HG03175 (cell line): ENCODE measurements at regions not wholly inside any gene's neighbourhood (a gene's known extent, or its start where the extent isn't known, plus 50 kb on each side); places are given as distances from the start of the nearest gene placed in this dataset.
"Not testable (repeated sequence)": the region's sequence is repeated elsewhere in the genome, so short reads cannot be mapped to it uniquely, and the experiment has no call there.

ENCODE experiments used
- ATAC-seq: cut with Tn5 transposase; IDR thresholded peaks from one replicate; pipeline ENCODE4 v1.9.1; 2021; ENCODE audit warnings: mild to moderate bottlenecking, moderate library complexity; ENCODE audit not compliant: unreplicated experiment

DNA sequence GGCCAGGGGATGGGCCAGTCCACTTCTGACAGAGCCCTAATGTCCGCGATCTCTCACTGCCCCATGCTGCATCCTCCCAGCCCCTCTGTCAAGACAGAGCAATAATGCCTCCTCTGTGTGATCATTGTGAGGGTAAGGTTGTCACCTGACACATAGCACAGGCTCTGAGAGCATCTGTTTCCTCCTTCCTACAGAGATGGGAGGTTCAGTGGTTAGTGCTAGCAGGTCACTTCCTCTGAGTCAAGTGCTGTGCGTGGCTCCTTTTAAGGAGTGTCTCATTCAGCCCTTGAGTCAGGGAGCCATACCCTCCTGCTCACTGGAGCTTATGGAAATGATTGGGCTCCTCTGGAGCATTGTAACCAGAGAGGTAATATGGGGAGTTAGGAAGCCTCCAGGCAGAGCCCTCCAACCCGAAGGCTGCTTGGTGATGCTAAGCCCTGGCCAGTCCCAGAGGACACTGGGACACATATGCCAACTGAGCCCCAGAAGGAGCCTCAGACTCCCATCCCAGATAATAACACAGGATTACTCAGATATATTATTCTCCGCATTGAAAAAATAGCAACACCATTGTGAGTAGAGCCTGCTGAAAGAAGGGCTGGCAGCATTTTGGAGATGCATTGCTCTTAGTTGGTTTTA lies 189.0 kb downstream of the GALNT1 start:
- ATAC-seq: no peak

DNA sequence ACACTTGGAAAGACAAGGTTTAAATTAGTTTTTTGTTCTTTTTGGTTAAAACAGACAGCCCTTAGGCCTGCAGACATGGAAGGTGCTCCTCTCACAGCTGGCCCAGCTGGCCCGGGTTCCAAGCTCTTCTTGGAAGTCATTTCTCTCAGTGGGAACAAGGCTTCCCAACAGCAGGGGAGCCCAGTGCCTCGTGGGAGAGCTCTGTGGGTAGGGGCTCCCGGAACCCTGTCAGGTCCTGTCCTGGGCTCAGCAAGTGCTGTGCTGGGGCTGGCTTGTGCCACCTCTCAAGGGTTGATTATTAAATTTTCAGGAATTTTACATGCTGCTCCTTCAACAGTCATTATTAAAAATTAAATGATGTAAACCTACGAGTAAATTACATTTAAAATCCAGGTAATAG lies 189.6 kb downstream of the GALNT1 start:
- ATAC-seq: no peak

DNA sequence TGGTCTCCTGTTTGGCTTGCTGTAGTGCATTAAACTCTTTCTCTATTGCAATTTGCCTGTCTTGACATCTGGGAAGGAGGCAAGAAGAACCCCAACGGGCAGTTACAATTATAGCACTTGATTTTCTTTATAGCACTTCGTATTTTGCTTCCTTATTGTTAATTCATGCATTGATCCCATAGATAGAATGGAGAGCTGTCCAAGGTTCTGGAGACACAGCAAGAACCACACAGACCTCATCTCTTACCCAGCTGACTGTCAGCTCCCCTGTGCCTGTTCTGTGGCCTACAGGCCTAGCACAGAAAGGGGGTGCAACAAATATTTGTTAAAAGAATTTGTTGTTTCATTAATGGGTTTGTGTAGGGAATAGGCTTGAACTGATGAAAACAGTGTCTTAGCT lies 194.3 kb downstream of the GALNT1 start:
- ATAC-seq: no peak

DNA sequence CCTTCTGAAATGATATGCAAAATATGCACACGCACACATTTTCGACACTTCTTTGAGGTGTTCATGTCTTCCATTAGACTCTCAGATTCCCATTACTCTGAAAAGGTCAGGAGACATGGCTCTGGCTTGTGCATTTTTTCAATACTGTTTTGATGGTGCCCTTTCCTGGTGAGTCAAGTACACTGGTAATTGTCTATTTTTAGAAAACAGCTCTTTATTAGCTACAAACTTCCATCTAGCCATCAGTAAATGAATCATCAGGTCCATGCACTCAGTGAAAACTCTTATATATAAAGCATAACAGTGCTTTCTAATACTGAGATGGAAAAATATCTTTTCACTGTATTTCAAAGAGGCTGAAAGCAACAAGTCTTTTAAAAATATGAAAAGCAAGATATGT lies 194.9 kb downstream of the GALNT1 start:
- ATAC-seq: no peak

DNA sequence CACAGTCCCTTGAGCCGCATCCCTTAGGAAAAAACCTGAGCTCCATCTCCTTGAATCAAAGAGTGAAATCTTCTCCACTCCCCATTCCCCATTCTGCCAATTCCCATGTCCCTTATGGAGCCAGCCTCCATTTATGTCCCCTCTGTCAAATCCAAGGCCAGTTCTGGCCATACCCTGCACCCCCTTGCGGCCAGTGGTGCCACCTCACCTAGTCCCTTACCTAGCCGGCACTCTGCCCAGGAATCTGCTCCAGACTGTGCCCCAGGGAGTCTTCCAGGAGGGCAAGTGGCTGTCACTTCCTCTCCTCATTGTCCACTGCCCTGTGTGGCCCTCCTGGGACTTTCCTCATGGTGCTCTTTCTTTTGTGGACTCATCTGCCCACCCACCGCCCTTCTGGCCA lies 195.4 kb upstream of the RMP24 start:
- no peak for ATAC-seq

DNA sequence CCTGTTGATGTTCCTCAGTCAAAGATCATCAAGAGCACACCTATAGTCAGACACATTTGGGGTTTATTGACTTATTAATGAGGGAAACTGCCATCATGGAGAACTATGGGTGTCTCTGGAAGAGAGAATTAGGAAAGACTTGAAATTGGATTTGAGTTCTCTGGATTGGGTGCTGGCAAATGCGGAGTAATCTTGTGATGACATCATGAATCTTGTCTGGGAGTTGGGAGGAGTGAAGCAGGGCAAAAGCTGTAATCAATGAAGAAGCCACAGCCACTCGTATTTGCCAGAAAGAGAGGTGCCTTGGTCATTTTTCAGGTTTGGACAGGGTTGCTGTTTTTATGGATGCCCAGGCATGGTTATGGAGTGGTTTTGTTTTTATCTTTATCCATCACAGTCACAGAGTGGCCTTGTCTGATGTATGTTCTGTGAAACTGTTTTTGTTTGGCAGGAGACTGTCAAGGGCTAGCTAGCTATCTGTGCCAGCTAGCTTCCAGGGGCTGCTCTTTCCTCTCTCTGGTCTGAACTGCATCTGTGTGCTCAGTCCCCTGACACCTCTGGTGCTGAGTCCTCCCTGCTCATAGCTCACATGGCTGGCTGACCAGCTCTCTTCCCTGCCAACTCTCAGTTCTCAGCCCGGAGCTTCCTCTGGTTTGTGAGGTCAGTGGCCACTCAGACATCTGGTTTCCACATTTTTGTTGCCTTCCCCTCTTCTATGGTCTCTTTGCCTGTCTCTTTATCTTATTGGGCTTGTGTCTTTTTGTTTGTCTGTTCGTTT lies 193.4 kb upstream of the RMP24 start:
- no peak for ATAC-seq

DNA sequence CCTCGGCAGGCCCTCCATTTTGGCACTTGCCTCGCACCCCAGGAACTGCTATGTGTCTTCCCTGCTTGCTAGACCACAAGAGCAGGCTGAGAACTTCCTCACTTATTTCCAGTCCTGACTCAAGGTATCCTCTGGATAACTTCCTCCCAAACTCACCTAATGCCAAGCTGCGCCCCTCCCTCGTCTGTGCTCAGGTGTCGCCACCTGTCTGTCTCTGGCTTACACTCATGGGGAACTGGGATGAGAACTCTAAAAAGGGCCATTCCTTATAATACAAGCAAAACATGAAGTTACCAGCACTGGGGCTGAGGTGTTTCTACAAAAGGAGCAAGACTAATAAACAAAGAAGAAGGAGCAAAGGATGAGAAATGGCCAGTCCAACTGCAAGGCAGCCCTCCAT lies 191.5 kb upstream of the RMP24 start:
- ATAC-seq: no peak

DNA sequence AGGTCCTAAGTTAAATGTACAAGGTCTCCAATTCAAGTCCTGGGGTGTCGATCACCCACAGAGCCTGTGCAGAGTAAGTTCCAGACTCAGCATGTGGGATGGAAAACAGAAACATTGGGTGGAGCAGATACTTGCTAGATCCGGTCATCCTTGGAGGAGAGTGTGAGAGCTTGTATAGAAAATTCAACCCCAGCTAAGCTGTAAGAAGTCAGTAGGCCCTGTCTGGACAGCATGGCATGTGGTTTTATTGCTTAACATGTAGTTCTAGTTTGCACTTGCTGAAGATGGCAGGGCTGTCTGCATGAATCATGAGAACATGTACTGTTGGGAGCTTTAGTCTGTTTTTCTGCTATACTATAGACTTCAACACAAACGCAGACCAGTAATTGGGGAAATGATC lies 189.6 kb upstream of the RMP24 start:
- no peak for ATAC-seq

DNA sequence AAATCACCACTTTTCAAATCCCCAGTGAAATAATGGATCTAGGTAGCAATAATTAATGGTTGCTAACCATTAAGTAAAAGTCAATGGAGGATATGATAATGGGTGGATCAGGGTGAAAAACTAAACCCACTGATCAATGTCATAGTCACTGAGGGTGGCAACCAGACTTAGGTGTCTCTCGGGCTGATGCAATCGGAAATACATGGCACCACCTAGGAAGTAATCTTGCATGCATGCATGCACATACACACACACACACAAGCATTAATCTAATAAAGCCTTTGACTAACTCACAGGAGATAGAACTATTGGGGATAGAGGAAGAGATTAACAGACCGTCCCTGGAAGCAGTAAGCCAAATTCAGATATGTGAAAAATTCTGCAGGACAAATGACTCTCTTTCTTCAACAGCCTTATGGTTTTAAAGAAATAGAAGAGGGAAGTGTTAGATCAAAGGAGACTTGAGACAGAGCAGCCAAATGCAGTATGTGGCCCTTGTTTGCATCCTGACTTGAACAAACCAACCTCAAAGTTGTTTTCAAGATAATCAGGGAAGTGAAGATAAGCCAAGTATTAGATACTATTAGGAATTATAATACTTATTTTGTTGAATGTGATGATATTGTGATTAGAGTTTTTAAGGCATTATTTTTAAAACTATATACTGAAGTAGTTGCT lies 186.0 kb upstream of the RMP24 start:
- no peak for ATAC-seq

DNA sequence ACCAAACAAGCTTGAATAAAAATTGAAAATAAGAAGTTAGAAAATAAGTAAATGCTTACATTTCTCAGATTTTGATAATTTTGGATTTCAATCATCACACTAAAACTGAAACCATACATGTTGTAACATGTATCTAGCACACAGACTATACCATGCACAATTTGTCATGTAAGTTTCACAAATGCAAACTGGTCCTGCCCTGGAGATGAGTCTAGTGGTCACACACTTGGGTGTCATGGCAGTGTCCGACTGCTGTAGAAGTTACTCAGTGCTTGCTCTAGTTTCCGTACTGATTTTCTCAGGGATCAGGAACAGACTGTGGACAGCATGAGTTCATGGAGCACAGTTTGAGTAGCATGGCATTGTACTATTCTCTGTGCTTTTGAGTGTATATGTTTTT lies 182.9 kb upstream of the RMP24 start:
- no peak for ATAC-seq

DNA sequence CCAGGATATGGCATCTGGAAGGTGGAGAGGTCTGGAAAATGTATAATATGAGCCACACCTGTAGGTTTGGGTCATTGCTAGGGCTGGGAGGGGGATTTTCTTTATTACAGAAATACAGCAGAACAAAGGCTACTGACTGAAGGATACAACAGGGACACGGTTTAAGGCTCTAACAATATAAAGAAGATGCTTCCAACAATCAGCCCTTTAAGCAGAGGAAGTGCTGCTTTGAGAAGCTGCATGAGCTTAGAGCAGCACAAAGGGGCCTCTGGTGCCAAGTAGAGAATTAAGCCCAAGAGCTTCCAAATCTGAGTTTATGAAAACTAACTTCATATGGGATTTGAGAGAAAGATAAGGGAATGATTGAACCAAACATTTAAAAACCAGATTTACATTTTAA lies 174.5 kb upstream of the RMP24 start:
- ATAC-seq: no peak

DNA sequence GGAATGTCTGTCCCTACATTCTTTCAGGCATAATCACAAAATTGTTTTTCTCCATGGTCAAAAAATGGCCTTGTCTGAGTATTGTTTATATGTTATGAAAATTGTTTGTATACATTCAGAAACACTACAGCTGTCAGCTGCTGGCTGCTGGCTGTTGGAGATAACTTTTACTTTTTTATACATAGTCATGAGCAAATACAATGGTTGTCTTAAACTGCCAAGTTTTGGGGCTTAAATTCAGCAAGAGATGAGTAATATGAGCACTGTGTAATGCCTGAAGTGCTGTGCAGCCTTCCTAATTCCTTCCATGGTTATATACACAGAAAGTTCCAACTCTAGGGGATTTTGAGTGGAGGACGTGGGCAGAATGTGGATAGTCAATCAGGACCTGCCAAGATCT lies 168.9 kb upstream of the RMP24 start:
- ATAC-seq: no peak

DNA sequence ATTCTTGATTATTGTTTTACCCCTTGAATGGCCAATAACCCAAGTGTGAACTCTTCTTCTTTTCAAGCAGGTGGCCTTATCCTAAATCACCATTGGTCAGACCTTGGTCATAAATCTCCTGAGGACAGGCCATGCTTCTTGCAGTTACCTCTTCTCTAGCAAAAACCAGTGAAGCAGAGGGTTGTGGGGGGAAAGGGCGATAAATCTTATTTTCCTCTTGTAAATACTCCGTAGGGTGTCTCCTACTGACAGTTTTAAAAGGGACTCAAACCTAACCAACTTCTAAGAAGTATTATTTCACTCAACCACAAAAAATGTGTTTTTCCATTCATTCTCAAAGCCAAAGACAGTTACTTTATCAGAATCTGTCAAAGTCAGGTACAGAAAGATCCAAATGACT lies 168.1 kb upstream of the RMP24 start:
- ATAC-seq: no peak

DNA sequence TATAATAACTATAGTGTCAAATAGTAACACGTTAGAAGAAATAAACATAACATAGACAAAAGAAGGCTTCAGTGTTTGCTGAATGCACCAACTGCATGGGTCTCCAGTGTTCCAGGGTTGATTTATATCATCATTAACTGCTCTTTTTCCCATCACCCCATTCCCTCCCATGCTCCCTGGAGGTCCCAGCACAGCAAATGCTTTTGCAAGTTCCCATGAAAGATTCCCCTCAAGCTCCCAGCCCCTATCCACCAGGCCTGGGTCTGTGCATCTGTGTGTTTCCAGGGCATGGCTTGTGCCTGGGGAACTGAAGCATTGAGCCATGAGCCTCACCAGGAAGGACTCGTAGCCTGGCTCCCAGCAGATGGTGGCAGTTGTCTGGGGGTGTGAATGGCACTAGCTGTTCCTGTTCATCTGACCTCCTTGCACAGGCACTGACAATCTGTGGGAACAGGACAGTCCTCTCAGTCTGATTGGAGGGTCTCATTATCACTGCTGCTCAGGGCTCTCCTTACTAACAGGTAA lies 164.6 kb upstream of the RMP24 start:
- ATAC-seq: no peak

DNA sequence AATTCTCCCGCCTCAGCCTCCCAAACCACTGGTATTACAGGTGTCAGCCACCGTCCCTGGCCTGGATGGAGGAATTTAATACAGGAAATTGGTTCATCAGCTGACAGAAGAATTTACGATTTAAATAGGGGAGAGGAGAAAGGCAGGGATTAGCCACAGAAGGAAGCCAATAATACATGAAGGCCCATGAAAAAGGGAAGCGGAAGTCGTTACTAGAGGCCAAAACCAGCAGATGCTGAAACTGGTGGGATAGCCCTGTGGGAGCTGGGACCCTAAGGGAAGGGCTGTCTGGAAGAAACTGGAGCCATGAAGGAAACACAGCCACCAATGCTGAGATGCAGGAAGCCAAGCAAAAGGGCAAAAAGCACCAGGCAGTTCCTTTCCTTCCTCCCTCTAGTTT lies 163.7 kb upstream of the RMP24 start:
- ATAC-seq: no peak

DNA sequence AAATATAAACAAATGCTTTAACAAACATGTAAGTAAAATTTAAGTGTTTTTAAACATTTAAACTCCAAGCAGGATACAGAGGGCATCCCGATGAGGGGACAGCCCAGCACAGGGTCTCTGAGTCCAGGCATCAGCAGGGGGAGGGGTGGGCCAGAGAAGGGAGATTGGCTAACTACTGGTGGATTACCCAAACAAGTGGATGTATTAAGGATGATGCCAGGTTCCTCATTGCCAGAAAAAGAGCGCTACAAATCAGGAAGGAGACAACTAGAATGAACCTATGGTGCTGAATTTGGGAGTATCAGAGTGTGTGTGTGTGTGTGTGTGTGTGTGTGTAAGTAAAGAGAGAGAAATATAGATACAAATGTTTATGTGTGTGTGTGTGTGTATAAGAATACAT lies 162.0 kb upstream of the RMP24 start:
- no peak for ATAC-seq

DNA sequence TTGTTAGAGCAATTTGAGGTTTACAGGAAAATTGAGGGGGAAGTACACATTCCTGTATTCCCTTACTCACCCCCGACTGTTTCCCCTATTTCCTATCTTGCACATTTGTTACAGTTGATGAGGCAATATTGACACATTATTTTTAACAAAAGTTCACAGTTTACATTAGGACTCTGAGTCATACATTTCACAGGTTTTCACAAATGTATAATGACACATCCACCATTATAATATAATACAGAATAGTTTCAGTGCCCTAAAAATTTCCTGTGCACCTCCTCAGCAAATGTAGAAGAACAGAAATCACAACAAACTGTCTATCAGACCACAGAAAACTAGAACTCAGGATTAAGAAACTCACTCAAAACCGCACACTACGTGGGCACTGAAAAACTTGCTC lies 160.6 kb upstream of the RMP24 start:
- no peak for ATAC-seq

DNA sequence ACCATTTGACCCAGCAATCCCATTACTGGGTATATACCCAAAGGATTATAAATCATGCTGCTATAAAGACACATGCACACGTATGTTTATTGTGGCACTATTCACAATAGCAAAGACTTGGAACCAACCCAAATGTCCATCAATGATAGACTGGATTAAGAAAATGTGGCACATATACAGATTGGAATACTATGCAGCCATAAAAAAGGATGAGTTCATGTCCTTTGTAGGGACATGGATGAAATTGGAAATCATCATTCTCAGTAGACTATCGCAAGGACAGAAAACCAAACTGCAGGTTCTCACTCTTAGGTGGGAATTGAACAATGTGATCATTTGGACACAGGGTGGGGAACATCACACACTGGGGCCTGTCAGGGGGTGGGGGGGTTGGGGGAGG lies 157.5 kb upstream of the RMP24 start:
- not testable (repeated sequence) for ATAC-seq

DNA sequence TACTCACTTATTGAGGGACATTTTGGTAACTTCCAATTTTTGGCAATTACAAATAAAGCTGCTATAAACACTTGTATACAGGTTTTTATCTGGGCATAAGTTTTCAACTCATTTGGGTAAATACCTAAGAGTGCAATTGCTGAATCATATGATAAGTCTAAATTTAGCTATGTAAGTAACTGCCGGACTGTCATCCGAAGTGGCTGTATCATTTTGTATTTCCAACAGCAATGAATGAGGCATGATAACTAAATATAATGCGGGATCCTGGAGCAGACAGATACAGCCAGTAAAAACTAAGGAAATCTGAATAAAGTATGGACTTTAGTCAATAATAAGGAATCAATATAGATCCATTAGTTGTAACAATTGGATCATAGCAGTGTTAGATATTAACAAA lies 156.5 kb upstream of the RMP24 start:
- no peak for ATAC-seq

DNA sequence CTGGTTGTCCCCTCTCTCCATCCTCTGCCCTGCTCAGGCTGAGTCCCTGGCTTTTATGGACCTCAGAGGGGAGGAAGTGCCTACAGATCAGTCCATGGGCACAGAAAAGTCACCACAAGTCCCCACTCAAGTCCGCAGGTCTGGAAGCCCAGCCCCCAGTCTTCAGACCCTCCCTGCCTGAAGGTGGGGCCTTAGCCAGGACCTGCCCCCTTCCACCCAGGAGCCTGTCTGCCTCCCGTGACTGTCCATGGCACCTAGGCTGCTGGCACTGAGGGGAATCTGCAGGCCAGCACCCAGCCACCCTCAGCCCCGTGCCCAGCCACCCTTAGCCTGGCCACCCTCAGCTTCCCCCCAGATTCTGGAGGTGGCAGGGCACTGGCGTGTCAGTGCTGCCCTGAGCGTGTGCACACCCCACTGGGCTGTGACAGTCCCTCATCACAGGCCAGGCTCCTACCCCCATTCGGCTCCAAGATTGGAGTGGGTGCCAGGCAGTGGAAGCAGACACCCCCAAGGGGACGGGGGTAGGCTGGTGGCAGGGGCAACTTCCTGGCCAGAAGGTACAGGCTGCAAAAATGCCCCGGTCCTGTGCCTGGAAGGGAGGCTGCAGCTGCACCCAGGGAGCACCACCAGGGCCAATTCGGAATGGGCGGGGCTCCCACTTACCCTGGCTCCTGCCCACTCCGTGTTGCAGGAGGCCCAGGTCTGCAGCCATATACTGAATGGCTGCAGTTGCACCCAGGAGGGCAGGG lies 154.7 kb upstream of the RMP24 start:
- ATAC-seq: no peak

DNA sequence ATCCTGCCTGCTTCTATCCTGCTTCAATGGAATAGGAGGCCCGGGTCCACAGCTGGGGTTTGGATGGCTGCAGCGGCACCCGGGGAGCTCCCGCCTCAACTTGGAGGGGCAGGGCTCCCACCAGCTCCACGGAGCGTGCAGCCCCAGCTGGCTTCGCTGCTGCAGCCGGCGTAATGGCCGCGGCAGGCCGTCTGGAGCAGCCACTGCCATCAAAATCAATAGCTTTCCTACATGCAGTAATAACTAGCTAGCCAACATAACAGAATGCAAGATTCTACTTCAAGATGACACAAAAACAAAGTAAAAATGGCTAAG lies 154.2 kb upstream of the RMP24 start:
- ATAC-seq: no peak

DNA sequence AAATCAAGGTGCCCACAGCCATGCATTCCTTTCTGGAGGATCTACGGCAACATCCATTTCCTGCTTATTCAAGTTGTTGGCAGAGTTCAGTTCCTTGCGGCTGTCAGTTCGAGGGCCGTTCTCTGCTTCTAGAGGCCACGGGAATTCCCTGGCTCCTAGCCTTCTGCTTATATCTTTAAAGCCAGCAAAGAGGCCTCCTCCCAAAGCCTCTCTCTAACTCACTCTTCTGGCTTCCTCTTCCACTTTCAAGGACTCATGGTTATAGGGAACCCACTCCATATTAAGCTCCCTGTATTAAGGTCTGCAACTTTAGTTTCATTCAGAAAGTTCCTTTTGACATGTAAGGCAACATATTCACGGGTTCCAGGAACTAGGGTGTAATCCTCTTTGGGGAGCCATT lies 150.1 kb upstream of the RMP24 start:
- ATAC-seq: no peak
